ENCODE measurements at regions not wholly inside any gene's neighbourhood (a gene's known extent, or its start where the extent isn't known, plus 50 kb on each side); places are given as distances from the start of the nearest gene placed in this dataset.

DNA sequence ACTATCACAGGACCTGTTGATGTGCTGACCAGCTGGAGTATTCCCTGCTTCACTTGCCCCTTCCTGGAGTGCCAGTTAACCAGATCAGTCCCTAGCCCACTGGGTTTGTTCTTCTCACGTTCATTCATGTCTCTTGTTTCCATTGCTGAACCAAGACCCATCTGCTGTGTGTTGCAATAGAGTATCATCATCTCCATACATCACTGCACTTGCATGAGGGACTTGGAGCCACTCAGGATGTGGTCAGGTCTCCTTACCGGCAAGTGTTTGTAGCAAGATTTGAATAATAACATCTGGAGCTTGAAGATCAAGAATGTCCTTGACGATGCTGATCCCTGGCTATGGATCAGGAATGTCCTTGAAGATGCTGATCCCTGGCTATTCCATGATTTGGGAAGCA, 358.6 kb downstream of the IRX1 start:
- no peak for DNase-seq
- Histone ChIP-seq H3K27ac (no peak overlapping the region), H3K27me3 (no peaks in the 10 kb centered on the region), H3K36me3 (no peaks in the 10 kb centered on the region), H3K4me3 (no peak overlapping the region), H3K9me3 (no peaks in the 10 kb centered on the region), H3K4me1 (ENCODE audit: insufficient read depth) (no peaks in the 10 kb centered on the region)
- TF ChIP-seq, protein P1, sequence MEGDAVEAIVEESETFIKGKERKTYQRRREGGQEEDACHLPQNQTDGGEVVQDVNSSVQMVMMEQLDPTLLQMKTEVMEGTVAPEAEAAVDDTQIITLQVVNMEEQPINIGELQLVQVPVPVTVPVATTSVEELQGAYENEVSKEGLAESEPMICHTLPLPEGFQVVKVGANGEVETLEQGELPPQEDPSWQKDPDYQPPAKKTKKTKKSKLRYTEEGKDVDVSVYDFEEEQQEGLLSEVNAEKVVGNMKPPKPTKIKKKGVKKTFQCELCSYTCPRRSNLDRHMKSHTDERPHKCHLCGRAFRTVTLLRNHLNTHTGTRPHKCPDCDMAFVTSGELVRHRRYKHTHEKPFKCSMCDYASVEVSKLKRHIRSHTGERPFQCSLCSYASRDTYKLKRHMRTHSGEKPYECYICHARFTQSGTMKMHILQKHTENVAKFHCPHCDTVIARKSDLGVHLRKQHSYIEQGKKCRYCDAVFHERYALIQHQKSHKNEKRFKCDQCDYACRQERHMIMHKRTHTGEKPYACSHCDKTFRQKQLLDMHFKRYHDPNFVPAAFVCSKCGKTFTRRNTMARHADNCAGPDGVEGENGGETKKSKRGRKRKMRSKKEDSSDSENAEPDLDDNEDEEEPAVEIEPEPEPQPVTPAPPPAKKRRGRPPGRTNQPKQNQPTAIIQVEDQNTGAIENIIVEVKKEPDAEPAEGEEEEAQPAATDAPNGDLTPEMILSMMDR (IDR thresholded peaks at IDR 0.05) = no peak
- TF ChIP-seq POLR2A (IDR thresholded peaks at IDR 0.05) (no peak), EP300 (IDR thresholded peaks at IDR 0.05) (no peak)
- intact Hi-C loops (cut with DNase I) = no loop called here
- 29 to 55% (median 42%) methylated on average over 3 of the region's 3 CpGs for WGBS, 3 donors

DNA sequence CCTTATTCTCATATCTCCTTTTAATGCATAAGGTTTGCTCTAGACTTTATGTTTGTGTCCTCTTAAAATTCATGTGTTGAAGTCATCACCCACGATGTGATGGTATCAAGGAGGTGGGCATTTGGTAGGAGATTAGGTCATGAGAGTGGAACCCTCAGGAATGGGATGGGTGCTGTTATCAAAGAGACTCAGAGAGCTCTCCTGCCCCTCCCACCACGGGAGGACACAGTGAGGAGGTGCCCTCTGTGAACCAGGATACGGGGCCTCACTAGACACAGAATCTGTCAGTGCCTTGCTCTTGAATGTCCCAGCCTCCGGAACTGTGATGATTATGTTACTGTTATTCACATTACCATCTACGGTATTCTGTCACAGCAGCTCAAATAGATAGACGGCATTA, 359.0 kb downstream of the IRX1 start:
- intact Hi-C loops (cut with DNase I) = no loop called here
- Histone ChIP-seq H3K36me3 (no peaks in the 10 kb centered on the region), H3K4me1 (ENCODE audit: insufficient read depth) (no peaks in the 10 kb centered on the region), H3K4me3 (no peak overlapping the region), H3K27ac (no peak overlapping the region), H3K9me3 (no peaks in the 10 kb centered on the region), H3K27me3 (no peaks in the 10 kb centered on the region)
- no peak for DNase-seq
- 65 to 76% (median 73%) methylated on average over 6 of the region's 6 CpGs for WGBS, 3 donors
- TF ChIP-seq POLR2A (IDR thresholded peaks at IDR 0.05) (no peak), EP300 (IDR thresholded peaks at IDR 0.05) (no peak)
- TF ChIP-seq, protein P1 (IDR thresholded peaks at IDR 0.05) = no peak

DNA sequence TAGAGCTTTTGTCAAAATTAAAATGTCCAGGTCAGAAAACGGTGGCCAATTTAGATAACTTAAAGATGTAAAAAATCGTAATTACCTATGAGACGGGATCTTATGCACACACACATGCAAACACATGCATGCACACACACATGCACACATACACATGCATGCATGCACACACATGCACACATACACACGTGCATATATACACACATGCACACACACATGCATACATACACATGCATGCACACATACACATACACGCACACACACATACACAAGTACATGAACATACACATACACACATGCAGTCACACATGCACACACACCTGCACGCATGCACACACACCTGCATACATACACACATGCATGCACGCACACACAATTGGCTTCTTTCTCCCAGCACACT, 362.0 kb downstream of the IRX1 start:
- Histone ChIP-seq H3K4me1 (ENCODE audit: insufficient read depth) (no peaks in the 10 kb centered on the region), H3K27ac (no peak overlapping the region), H3K9me3 (no peaks in the 10 kb centered on the region), H3K4me3 (no peak overlapping the region), H3K36me3 (no peaks in the 10 kb centered on the region), H3K27me3 (no peaks in the 10 kb centered on the region)
- WGBS, 3 donors = 62 to 80% (median 76%) methylated on average over 7 of the region's 7 CpGs
- intact Hi-C loops (cut with DNase I) = no loop called here
- TF ChIP-seq EP300 (IDR thresholded peaks at IDR 0.05) (no peak), POLR2A (IDR thresholded peaks at IDR 0.05) (no peak)
- TF ChIP-seq, protein P1 (IDR thresholded peaks at IDR 0.05) = no peak
- DNase-seq = no peak

DNA sequence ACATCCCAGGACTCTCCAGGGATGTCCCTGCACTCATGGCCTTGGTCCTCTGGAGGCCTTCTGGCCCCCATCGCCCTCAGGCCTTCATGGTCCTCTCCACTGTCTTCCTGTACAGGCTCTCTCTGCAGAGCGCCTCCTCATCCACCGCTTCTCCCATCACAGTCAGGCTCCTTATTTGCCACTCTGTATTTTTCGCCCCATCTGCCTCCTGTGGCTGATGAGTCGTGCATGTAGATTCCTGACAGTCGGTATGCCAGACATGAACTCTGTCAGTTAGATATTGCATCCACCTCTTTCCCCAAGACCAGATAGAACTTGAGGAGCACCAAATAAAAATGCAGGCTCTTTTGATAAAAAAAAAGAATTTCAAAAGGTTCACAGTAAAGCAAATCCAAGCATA, 362.8 kb downstream of the IRX1 start:
- Histone ChIP-seq H3K36me3 (no peaks in the 10 kb centered on the region), H3K4me1 (ENCODE audit: insufficient read depth) (no peaks in the 10 kb centered on the region), H3K27ac (no peak overlapping the region), H3K9me3 (no peaks in the 10 kb centered on the region), H3K4me3 (no peak overlapping the region), H3K27me3 (no peaks in the 10 kb centered on the region)
- TF ChIP-seq, protein P1 (IDR thresholded peaks at IDR 0.05) = no peak
- no peak for TF ChIP-seq EP300 (IDR thresholded peaks at IDR 0.05)
- no peak for TF ChIP-seq POLR2A (IDR thresholded peaks at IDR 0.05)
- intact Hi-C loops (cut with DNase I) = no loop called here
- 87 to 88% (median 88%) methylated on average over 6 of the region's 6 CpGs for WGBS, 3 donors
- DNase-seq = no peak

DNA sequence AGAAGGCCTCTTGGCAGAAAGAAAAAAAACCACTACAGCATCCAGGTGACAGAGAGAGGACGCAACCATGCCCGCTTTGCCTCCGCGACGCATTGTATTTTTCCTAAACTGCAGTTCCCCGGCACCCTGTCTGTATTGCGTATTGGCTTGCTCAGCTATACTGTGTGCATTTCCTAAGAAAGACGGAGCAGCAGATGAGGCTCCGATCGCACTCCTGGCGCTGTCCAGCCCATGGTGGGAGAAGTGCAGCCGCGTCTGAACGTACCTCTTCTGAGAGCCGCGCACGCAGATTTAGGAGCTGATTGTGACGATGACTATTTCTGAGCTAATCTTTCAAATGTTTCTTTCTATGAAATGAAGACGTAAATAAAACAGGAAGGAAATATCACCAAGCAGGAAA, 366.5 kb downstream of the IRX1 start:
- intact Hi-C loops (cut with DNase I) = no loop called here
- 84 to 92% (median 89%) methylated on average over 19 of the region's 19 CpGs for WGBS, 3 donors
- no peaks in the 10 kb centered on the region for H3K27me3 ChIP-seq
- no peaks in the 10 kb centered on the region for H3K36me3 ChIP-seq
- TF ChIP-seq, protein P1 (IDR thresholded peaks at IDR 0.05) = no peak
- no peak for TF ChIP-seq POLR2A (IDR thresholded peaks at IDR 0.05)
- no peak for TF ChIP-seq EP300 (IDR thresholded peaks at IDR 0.05)
- H3K4me1 ChIP-seq (ENCODE audit: insufficient read depth) = no peaks in the 10 kb centered on the region
- H3K9me3 ChIP-seq = no peaks in the 10 kb centered on the region
- no peak for DNase-seq
- no peak overlapping the region for H3K4me3 ChIP-seq
- H3K27ac ChIP-seq = no peak overlapping the region

Measured in ovary (tissue), 7 donors.